DMS153 (cell line): ENCODE measurements at regions not wholly inside any gene's neighbourhood (a gene's known extent, or its start where the extent isn't known, plus 50 kb on each side); places are given as distances from the start of the nearest gene placed in this dataset.
"Not testable (repeated sequence)": the region's sequence is repeated elsewhere in the genome, so short reads cannot be mapped to it uniquely, and the experiment has no call there.

Experiments used
- DNase-seq: peaks from one replicate; lab custom pipeline; 2025; lab: John Stamatoyannopoulos, UW

DNA sequence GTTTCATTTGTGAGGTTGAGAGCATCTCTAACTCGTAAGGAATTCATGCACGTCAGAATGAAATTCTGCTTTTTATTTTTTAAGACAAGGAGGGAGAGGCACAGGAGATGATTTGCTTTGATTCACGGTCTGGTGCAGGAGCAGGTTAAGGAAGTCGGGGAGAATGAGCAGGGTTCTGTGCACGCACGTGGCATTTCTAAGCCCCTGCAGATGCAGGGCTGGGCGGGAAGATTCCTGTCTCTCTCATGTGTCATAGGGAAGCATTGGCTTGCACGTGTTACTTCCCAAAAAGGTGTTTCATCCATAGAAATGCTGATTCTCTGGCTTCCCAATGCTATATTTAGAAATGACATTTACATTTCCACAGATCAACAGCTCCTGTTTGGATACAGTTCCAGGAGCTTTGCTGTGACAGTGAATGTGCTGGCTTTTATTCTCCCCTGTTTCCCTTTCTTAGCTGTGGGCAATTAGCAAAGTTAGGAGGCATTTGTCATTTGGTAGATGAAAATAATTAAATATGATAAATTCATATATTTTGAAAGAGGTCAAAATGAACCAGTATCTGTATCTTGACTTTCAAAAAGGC is 119.7 kb upstream of the ZFP64 start:
- DNase-seq = no peak

DNA sequence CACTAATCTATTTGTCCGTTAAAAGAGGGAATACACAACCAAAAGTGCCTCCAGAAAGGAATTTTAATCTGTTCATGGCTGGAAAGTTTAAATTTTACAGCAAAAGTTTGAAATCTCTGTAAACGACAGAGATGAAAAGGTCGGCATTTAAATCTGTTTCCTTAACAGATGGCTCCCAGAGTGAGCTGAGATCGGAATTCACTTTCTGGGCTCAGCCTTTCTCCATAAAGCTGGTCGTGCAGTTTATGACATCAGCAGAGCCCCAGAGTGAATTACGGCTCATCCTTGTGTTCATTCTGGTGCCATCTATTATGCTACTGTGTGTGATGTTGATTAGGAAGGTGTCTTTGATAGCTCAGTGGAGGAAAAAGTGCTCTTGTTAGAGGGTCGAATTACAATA is 117.6 kb upstream of the ZFP64 start:
- DNase-seq = no peak

DNA sequence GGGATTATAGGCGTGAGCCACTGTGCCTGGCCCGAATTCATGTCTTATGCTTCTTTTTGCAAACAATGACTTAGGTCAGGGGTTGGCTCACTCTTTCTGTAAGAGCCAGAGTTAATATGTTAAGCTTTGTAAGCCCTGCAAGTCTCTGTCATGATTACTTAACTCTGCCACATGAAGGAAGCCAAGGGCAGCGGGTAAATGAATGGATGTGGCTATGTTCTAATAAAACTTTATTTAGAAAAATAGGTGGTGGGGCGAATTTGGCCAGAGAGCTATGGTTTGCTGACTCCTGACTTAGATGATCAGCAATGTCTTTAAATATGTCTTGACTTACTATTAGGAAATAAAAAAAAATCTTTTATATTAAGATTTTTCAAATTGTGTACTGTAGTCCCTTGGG is 114.9 kb upstream of the ZFP64 start:
- no peak for DNase-seq

DNA sequence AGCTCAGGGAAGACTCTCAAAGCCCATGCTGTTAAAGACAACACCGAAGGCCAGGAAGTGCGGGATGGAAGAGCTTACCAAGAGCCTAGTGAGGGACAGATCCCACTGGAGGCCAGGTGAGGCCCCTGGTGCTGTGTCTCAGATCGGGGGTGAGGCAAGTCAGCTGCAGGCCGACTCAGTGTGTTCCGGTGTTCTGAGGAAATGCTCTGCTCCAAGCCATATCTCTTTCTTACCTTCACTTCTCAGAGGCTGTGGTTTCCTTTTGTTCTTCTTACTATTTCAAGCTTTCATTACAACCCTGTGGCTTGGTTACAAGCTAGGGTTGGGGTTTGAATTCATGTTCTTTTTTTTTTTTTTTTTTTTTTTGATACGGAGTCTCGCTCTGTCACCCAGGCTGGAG is 114.3 kb upstream of the ZFP64 start:
- DNase-seq = no peak

DNA sequence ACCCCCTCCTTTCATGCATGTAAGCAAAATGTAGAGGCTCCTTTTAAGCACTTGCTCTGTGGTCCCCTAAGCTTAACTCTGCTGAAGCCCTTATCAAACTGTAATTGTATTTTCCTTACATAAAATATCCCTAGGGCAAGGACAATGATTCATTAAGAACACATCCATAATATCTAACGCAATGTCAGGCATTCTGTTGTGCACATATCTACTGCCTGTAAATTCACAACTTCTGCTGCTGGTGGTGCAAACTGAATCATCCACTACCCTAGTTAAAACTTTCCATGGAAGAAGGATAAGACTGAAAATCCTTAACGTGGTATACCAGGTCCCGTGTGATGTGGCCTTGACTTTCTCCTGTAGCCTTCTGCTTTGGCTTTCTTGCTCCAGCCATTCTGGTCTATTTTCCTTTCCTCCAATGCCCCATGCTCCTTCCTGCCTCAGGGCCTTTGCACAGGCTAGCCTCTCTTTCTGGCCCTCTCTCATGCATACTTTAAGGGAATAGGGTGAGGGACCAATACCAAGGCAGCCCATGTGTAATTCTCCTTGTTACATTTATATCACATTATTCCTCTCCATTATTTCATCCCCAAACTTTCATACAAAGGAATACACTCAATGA is 113.6 kb upstream of the ZFP64 start:
- DNase-seq = no peak

DNA sequence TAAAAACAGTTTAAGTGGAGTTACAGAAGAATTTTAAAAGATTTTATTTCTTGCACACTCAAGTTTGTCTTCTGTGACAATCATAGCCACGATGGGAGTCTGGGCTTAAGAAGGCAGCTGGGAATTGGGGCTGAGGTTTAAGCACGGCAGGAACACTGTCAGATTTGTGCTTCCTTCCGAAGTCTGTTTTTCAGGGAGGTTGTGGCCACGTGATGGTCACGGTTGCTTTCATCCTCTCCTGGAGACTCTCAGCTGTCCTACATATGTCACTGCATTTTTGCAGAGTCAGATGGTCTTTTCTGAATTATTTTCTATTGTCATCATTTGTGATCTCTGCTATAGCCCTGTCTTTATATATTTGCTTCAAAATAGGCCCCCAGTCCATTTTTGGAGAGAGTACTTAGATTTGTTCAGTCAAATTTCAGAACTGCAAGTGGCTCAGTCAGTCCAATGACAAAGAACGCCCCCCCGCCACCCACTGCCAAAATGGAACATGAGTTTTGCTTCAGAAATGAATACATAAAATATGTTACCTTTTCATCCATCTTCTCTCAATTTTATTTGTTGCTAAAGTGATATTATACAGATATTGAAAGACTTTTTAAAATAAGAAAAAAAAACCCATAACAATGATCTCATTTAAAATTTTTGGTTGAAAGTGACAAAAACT is 111.8 kb upstream of the ZFP64 start:
- DNase-seq = no peak

DNA sequence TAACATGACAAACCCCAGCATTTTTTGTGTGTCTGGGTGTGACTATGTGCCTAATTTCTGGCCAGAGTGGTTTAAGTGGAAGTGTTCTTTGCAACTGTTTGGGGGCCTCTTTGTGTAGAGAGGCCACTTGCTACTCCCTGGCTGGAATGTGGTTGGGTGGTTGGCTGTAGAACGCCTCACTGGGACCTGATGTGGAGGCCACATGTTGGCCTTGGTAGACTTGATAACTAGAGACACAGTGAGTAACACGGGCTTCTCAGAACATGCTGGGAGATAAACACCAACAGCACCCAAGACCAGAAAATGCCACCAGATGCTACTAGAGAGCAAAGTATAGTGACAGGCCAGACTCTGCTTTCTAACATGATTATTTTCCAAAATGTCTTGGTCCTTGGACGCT is 111.2 kb upstream of the ZFP64 start:
- no peak for DNase-seq

DNA sequence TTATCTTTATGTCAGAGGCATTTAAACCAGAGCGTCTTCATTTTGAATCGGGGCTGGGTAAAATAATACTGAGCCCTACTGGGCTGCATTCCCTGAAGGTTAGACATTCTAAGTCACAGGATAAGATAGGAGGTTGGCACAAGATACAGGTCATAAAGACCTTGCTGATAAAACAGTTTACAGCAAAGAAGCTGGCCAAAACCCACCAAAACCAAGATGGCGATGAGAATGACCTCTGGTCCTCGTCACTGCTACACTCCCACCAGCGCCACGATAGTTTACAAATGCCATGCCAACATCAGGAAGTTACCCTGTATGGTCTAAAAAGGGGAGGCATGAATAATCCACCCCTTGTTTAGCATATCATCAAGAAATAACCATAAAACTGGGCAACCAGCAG is 110.5 kb upstream of the ZFP64 start:
- DNase-seq = not testable (repeated sequence)

DNA sequence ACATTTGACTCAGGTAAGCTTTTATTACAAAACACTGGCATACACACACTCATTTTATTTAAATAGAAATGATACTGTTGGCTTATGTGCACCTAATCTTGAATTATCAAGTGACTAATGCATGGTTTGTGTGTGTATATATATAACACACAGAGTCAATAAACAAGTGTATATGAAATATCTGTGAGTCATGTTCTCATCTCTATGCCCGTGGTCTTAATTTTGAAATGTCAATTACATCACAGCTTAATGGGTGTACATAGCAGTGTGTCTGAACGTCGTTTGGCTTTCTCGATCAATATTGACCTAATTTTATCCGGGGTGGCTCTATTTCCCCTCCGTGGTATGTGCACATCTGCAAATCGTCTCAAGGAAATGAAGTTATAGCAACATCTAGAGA is 104.0 kb upstream of the ZFP64 start:
- no peak for DNase-seq

DNA sequence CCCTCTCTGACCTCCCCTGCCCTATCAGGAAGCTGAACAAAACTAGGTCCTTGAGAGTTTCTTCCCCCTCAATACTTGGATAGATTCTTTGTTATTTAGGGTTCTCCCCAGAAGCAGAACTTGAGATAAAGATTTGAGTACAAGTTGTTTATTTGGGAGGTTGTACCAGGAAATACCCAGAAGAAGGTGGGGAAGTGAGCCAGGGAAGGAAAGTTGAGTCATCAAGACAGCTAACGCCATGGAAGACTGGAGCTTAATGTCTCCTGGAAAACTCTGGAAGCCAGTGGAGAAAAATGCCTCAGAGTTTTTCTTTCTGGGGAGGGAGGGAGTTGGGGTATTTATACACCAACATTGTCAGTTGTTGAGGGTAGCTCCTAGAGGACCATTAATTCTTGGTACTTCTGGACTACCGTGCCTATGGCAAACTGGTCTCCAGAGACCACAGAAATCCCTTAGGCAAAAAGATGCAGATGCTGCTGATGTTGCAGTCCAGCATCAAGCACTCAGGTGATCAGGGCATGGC is 102.6 kb upstream of the ZFP64 start:
- DNase-seq = no peak

DNA sequence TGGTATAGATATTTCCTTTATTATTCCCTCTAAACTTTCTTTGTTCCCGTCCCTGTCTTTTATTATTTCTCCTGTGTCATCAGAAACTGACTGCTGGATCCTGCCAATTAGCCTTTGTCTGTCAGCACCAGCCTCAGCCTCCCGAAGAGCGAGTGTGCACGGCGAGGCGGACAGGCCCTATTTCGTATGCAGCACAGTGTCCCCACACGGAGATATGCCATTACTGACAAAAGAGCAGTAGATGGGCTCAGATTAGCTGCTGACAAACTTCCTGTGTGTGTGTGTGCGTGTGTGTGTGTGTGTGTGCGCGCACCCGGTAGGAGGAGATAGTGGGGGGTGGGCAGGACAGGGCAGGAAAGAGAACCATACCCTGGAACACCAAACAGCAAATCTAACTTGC is 99.5 kb upstream of the ZFP64 start:
- DNase-seq = no peak

DNA sequence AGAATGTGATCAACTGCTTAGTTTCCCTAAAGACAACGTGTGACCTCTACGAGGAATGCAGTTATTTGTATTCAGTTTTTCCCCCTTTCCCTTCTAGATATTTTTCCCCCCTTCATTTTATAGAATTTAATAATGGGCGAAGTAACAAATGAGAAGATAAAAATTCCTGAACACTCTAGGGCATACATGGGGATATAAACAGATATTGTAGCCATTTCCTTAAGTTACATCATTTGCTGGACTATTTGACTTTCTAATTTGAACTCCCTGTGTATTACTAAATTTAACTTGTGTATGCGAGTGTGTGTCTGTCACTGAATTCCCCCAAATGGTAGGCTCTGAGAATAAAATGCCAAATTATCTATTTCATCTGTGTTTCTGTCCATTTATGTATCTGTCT is 99.0 kb upstream of the ZFP64 start:
- no peak for DNase-seq

DNA sequence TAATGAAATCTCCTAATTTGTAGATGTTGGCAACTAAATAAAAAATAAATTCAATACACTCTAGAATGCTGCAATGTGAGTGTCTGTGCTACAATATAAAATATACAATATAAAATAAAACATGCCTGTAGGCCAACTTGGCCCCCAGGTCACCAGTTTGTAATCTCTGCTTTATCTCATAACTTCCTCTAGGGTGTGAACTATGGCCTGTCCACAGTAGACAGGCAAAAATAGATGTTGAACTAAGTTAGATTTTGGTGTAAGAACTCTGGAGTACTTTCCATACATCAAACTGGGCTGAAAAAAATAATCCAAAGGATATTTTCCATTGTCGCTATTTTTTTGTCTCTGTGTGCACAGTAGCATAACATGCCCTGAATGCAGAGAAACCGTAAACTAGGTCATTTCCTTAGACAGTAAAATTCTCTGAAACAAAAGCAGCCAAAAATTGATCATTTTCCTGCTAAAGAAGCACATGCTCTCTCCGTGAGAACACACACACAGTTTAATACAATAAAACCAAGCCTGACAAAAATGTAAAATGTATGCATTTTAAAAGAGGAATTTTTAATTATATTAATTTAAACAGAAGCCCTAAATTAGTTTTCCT is 98.5 kb upstream of the ZFP64 start:
- no peak for DNase-seq

DNA sequence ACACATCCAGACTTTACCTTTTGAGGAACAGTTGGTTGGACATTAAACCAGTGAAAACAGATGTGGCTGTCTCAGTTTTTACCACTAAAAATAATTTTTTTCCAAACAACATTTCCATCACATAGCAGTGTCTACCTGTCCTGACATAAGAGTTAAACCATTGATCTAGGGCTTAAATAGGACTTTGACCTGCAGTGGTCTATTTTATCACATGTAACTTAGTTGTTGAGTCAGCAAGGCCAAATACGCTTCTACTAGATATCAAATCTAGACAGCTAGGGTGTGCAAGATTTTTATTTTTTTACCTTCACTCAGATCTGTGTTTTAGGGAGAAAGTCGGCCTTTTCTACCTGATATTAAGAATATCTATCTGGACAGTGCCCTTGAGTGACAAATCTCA is 88.8 kb upstream of the ZFP64 start:
- no peak for DNase-seq

DNA sequence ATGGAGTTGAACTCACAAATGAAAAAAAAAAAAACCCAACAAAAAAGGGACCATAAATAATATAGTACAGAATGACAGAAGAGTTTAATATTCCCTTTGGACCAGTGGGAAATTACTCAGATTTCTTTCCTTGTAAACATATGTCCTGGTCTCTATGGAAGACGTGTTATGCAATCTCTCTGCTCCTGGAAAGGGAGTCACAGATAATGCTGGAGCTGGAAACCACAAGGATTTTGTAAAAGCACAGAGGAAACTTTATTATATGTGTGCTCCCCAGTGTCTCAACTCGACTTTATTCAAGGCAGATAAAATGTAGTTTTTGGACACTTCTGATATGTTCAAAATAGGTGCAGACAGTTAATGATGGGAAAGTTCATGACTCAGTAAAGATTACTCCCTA is 88.1 kb upstream of the ZFP64 start:
- DNase-seq = no peak

DNA sequence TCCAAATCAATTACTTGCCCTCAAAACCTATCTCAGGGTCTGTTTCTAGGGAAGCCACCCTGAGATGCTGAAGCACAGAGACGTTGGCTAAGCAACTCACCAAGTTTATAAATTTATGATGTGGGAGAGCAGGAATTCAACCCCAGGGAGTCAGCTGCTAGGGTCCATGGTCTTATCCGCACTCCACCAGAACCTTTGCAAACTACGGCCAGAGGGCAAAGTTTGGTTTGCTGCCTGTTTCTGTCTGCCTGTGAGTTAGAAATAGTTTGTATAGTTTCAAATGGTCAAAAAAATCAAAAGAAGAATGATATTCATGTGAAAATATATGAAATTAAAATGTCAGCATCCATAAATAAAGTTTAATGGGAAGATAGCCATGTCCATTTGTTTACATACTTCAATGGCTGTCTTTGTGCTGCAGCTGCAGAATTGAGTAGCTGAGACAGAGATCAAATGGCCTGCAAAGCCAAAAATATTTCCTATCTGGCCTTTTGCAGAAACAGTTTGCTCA is 83.7 kb upstream of the ZFP64 start:
- DNase-seq = no peak

DNA sequence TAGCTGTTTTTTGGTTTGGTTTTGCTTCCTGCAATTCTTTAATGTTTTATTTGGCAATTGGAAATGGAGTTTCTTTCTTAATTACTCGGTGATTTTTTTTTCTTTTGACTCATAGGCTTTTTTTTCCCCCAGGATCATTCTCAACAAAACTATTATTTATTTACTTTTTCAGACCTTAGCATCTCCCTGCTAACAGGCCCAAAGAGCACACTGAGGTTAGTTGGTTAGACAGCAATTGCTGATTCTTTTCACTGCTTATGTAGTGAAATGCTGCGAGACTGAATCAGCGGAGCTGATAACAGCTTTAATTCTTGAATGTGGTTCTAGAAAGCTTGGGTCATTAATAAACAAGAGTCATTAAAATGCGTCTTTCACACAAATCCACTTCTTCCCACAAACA is 79.1 kb upstream of the ZFP64 start:
- no peak for DNase-seq

DNA sequence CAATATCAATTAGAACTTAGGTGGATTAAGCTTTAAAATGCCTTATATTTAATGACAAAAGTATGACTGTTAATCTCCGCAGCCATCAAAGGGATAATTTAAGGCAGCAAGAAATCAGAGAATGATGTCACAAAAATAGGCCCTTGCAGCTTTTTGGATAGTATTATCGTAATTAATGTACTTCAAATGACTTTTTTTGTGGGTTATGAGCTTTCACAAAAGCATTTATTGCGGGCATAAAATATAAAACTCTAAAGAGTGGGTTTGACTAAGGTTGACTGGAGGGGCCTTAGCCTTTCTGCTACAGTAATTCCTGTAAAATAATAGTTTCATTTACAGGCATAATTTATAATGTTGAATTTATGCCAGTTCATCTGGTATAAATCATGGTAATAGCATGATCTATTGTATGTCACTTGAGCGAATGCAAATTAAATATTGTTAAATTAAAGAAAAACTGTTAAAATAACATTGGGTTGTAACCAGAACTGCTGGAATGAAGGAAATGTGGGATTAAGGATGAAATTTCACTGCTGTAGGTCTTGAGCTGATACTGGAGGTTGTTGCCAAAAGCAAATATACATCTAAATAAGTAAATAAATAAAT is 78.5 kb upstream of the ZFP64 start:
- no peak for DNase-seq

DNA sequence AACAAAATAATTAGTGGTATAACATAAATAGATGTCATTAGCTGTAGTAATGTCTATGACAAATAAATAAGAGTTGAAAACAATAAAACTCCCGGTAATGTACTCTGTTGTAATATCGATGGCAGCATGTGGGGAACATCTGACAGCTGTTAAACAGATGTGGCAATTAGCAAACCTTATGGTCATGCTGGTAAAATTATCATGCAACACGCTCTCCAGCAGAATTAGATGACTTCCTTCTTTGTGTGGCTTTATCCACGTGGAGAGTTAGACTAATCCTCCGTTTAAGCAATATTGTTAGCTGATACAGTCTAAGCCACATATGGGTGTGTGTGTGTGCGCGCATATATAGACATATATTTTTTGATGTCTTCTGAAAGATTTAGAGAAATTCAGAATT is 77.7 kb upstream of the ZFP64 start:
- DNase-seq = no peak

DNA sequence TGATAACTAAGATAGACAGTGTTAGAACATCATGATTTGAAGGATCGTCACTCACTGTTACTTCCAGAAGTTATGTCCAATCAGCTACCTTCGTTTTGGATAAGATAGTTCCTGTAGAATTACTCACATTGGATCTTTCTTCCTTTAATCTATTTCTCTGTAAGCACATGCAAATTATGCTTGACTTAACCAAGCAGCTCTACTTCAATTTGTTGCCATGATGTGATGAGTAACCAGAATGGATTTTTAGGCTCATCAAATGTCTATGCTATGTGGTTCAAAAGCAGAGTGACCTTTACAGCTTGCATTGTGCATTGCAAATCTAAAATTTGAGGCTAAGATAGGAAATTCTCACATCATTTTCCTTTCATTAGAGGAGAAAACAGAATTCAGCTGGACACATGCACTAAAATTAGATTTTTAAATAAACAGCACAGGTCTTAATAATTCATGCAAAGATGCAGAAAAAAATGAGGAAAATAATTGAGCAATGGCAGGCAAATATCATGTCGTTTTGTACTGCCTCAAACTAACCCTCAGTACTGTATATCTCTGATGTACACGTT is 76.7 kb upstream of the ZFP64 start:
- DNase-seq = no peak

DNA sequence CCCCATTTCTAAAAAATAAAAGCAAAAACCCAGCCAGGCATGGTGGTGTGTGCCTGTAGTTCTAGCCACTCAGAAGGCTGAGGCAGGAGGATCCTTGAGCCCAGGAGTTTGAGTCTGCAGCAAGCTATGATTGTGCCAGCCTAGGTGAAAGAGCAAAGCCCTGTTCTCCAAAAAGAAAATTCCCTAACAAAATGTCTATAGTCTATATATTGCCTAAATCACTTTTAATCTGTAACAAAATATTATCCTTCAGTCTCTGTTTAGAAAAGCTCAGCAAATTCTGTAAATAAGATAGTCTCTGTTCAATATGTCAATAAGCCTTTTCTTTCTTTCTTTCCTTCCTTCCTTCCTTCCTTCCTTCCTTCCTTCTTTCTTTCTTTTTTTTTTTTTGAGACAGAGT is 75.8 kb upstream of the ZFP64 start:
- no peak for DNase-seq

DNA sequence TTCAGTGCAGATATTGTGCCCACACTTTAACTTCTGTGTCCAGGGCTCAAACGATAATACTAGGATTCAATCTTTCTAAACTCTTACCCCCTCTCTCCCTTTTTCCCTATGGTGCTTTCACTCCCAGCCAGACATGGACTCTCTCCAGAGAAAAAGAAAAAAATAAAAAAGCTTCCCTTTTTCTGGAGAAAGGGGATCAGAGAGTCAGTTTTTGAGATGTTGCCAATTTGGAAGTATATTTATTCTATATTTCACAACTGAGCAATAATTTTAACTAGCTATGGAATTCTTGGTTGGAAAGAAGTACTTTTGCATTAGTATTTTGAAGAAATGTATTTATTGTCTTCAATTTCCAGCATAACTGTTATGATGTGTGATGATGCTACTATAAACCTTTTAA is 72.2 kb upstream of the ZFP64 start:
- no peak for DNase-seq
